ENCODE measurements at regions not wholly inside any gene's neighbourhood (a gene's known extent, or its start where the extent isn't known, plus 50 kb on each side); places are given as distances from the start of the nearest gene placed in this dataset.

DNA sequence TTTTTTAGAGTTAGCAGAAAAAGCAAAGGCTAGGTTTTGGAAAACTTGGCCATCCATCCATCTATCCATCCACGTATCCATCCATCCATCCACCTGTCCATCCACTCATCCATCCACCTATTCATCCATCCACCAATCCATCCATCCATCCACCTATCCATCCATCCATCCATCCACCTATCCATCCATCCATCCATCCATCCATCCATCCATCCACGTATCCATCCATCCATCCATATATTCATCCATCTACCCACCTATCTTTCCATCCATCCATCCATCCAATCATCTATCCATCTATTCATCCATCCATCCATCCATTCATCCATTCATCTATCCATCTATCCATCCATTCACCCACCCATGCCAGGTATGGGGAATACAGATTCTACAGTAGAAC is 81.7 kb upstream of the MPP7 start:
- intact Hi-C loops (cut with DNase I) = loop anchor here (5.0 kb wide), 1 partner anchor 87 kb away; no protein-coding TSS in a partner anchor

DNA sequence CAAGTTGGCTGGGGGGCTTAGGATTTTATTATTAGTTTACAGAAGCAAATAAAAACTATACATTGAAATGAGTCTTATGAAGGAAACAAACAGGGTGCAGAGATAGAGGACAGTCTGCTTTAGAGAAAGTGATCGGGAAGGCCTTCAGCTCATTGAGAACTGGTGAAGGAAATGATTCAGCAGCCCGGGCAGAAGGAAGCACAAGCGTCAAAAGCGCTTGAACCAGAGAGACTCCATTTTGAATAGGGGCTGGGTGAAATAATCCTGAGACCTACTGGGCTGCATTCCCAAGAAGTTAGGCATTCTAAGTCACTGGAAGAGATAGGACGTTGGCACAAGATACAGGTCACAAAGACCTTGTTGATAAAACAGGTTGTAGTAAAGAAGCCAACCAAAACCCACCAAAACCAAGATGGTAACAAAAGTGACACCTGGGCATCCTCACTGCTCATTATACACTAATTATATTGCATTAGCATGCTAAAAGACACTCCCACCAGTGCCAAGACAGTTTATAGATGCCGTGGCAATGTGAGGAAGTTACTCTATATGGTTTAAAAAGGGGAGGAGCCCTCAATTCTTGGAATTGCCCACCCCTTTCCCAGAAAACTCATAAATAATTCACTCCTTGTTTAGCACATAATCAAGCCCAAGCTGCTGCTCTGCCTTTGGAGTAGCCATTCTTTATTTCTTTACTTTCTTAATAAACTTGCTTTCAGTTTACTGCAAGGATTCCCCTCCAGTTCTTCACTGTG is 83.1 kb upstream of the MPP7 start:
- intact Hi-C loops (cut with DNase I) = no loop called here
- no peak overlapping the region for H3K4me3 ChIP-seq

More for the DNA sequence above, 81.7 kb upstream of the MPP7 start:
- TF ChIP-seq CTCF (IDR thresholded peaks at IDR 0.05) = no peak
- DNase-seq = no peak
- Histone ChIP-seq H3K9me3 (no peaks in the 10 kb centered on the region), H3K36me3 (no peaks in the 10 kb centered on the region), H3K4me3 (no peak overlapping the region), H3K4me1 (peaks cover 5% of the 10 kb centered on the region), H3K27me3 (no peaks in the 10 kb centered on the region), H3K9ac (ENCODE audit: low read depth in 2 of 2, low read length in 2 of 2) (no peak overlapping the region), H3K27ac (no peak overlapping the region)

GRCh38 chr10:28386503-28386868 is 83.6 kb upstream of the MPP7 start:
- H3K9ac ChIP-seq (ENCODE audit: low read depth in 2 of 2, low read length in 2 of 2) = no peak overlapping the region
- H3K36me3 ChIP-seq = no peaks in the 10 kb centered on the region
- H3K4me3 ChIP-seq = no peak overlapping the region
- no peak for TF ChIP-seq CTCF (IDR thresholded peaks at IDR 0.05)
- peaks cover 5% of the 10 kb centered on the region for H3K4me1 ChIP-seq
- H3K9me3 ChIP-seq = no peaks in the 10 kb centered on the region
- DNase-seq = no peak
- intact Hi-C loops (cut with DNase I) = no loop called here
- H3K27me3 ChIP-seq = no peaks in the 10 kb centered on the region
- no peak overlapping the region for H3K27ac ChIP-seq

More for the DNA sequence above, 83.1 kb upstream of the MPP7 start:
- no peak for TF ChIP-seq CTCF (IDR thresholded peaks at IDR 0.05)
- Histone ChIP-seq H3K36me3 (no peaks in the 10 kb centered on the region), H3K9me3 (no peaks in the 10 kb centered on the region), H3K27me3 (no peaks in the 10 kb centered on the region), H3K9ac (ENCODE audit: low read depth in 2 of 2, low read length in 2 of 2) (no peak overlapping the region), H3K4me1 (peaks cover 5% of the 10 kb centered on the region), H3K27ac (no peak overlapping the region)
- DNase-seq = no peak

DNA sequence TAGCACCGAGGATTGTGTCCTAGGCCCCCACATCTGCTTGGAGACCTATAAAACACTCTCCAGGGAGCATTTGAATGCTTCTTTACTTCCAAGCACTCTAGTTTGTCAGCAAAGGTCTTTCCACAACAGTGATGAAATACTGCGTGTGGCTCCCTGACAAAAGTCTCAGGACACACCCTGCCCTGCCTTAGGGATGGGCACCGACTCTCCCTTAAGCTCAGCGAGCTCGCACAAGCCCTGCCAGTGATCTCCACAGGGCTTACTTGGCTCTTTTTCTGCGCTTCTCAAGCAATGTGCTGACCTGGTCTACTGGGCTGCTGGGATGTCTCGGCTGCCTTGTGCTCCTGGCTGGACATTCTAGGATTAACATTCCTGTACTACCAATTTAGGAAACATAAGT is 84.3 kb upstream of the MPP7 start:
- no peak overlapping the region for H3K4me3 ChIP-seq
- TF ChIP-seq CTCF (IDR thresholded peaks at IDR 0.05) = no peak
- no peaks in the 10 kb centered on the region for H3K27me3 ChIP-seq
- peak overlapping the region in 1 of 2 donors; percentile 46 for H3K9ac ChIP-seq (ENCODE audit: low read depth in 2 of 2, low read length in 2 of 2)
- H3K27ac ChIP-seq = no peak overlapping the region
- H3K4me1 ChIP-seq = peaks cover 5% of the 10 kb centered on the region
- peak; percentile 69 for DNase-seq
- H3K36me3 ChIP-seq = no peaks in the 10 kb centered on the region
- intact Hi-C loops (cut with DNase I) = no loop called here
- no peaks in the 10 kb centered on the region for H3K9me3 ChIP-seq

DNA sequence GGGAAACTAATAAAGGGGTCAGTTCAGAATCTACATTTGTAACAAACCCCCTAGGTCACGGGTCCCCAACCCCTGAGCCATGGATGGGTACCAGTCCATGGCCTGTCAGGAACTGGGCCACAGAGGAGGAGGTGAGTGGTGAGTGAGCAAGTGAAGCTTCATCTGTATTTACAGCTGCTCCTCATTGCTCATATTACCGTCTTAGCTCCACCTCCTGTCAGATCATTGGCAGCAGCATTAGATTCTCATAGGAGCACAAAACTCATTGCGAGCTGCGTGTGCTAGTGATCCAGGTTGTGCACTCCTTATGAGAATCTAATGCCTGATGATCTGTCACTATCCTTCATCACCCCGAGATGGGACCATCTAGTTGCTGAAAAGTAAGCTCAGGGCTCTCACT is 88.4 kb upstream of the MPP7 start:
- DNase-seq = no peak
- Histone ChIP-seq H3K4me3 (no peak overlapping the region), H3K9ac (ENCODE audit: low read depth in 2 of 2, low read length in 2 of 2) (no peak overlapping the region), H3K36me3 (no peaks in the 10 kb centered on the region), H3K27me3 (no peaks in the 10 kb centered on the region), H3K4me1 (peaks cover 5% of the 10 kb centered on the region), H3K9me3 (no peaks in the 10 kb centered on the region), H3K27ac (no peak overlapping the region)
- no peak for TF ChIP-seq CTCF (IDR thresholded peaks at IDR 0.05)
- intact Hi-C loops (cut with DNase I) = loop anchor here (10.0 kb wide), 1 partner anchor 646 kb away; the partner anchor contains the start of gene MKX

All from colonic mucosa (tissue), 4 donors.